Hippocampal formation (tissue), 2 donors: ENCODE measurements at regions not wholly inside any gene's neighbourhood (a gene's known extent, or its start where the extent isn't known, plus 50 kb on each side); places are given as distances from the start of the nearest gene placed in this dataset.
"Not testable (repeated sequence)": the region's sequence is repeated elsewhere in the genome, so short reads cannot be mapped to it uniquely, and the experiment has no call there.

ENCODE experiments used
- DNase-seq, 2 donors: peaks; one replicate each; lab custom pipeline; 2025; lab: John Stamatoyannopoulos, UW

GRCh38 chr10:111265341-111265740 is 188.5 kb downstream of the ADRA2A start:
- DNase-seq: no peak

GRCh38 chr10:111266165-111266564 is 189.3 kb downstream of the ADRA2A start:
- DNase-seq: no peak

- no peak for DNase-seq
Measured at GRCh38 chr10:111267673-111268072, 190.8 kb downstream of the ADRA2A start.

GRCh38 chr10:111273235-111273634 is 196.4 kb downstream of the ADRA2A start:
- no peak for DNase-seq

- no peak for DNase-seq
Measured at GRCh38 chr10:111273635-111274034, 196.8 kb downstream of the ADRA2A start.

GRCh38 chr10:111275091-111275490 is 198.3 kb downstream of the ADRA2A start:
- no peak for DNase-seq

GRCh38 chr10:111277661-111278060 is 200.8 kb downstream of the ADRA2A start:
- no peak for DNase-seq

GRCh38 chr10:111278266-111278665 is 201.4 kb downstream of the ADRA2A start:
- DNase-seq: no peak

- peak in 1 of 2 donors; percentile 6 for DNase-seq
Measured at GRCh38 chr10:111281516-111281915, 204.7 kb downstream of the ADRA2A start.

GRCh38 chr10:111289461-111289860 is 212.6 kb downstream of the ADRA2A start:
- no peak for DNase-seq

- DNase-seq: no peak
Measured at GRCh38 chr10:111290649-111291048, 213.8 kb downstream of the ADRA2A start.

- no peak for DNase-seq
Measured at GRCh38 chr10:111295788-111296187, 219.0 kb downstream of the ADRA2A start.

- DNase-seq: no peak
Measured at GRCh38 chr10:111297351-111297848, 220.6 kb downstream of the ADRA2A start.

- no peak for DNase-seq
Measured at GRCh38 chr10:111298031-111298430, 221.2 kb downstream of the ADRA2A start.

- no peak for DNase-seq
Measured at GRCh38 chr10:111299037-111299436, 222.2 kb downstream of the ADRA2A start.

- DNase-seq: no peak
Measured at GRCh38 chr10:111303887-111304286, 227.1 kb downstream of the ADRA2A start.

- no peak for DNase-seq
Measured at GRCh38 chr10:111316722-111317212, 239.9 kb downstream of the ADRA2A start.

GRCh38 chr10:111319866-111320265 is 243.0 kb downstream of the ADRA2A start:
- no peak for DNase-seq

GRCh38 chr10:111323389-111323966 is 246.6 kb downstream of the ADRA2A start:
- no peak for DNase-seq

- DNase-seq: not testable (repeated sequence)
Measured at GRCh38 chr10:111332174-111332573, 255.3 kb downstream of the ADRA2A start.

- no peak for DNase-seq
Measured at GRCh38 chr10:111335826-111336225, 259.0 kb downstream of the ADRA2A start.

- no peak for DNase-seq
Measured at GRCh38 chr10:111338035-111338434, 261.2 kb downstream of the ADRA2A start.

GRCh38 chr10:111338805-111339204 is 262.0 kb downstream of the ADRA2A start:
- DNase-seq: no peak

GRCh38 chr10:111344804-111345203 is 268.0 kb downstream of the ADRA2A start:
- no peak for DNase-seq
